Esophagus muscularis mucosa (tissue), 4 donors: ENCODE measurements at regions not wholly inside any gene's neighbourhood (a gene's known extent, or its start where the extent isn't known, plus 50 kb on each side); places are given as distances from the start of the nearest gene placed in this dataset.
"Not testable (repeated sequence)": the region's sequence is repeated elsewhere in the genome, so short reads cannot be mapped to it uniquely, and the experiment has no call there.

Source experiments
- DNase-seq: peaks from one replicate; pipeline ENCODE4 v3.0.0-alpha.2; 2017; ENCODE audit errors: extremely low spot score
- H3K27ac ChIP-seq, 4 donors: fragments of 200-600 bp; sonication (generic); replicated peaks in 1 of 4; 1 replicate in 3 of 4; 2 replicates in 1 of 4; pipeline ENCODE4 v1.5.1; 2016 to 2019; ENCODE audit warnings: mild to moderate bottlenecking in 1 of 4
- H3K27me3 ChIP-seq, 4 donors: fragments of 200-600 bp; sonication (generic); one replicate each; pipeline versions ENCODE4 v1.5.1 to v1.6.0; 2016 to 2019
- H3K36me3 ChIP-seq, 4 donors: fragments of 200-600 bp; sonication (generic); one replicate each; pipeline ENCODE4 v1.5.1; 2016 to 2019
- H3K4me1 ChIP-seq, 4 donors: fragments of 200-600 bp; sonication (generic); one replicate each; pipeline ENCODE4 v1.5.1; 2016 to 2019
- H3K4me3 ChIP-seq, 4 donors: fragments of 200-600 bp; sonication (generic); 1 replicate in 2 of 4; 2 replicates in 2 of 4; pipeline ENCODE4 v1.5.1; 2016 to 2019; ENCODE audit warnings: mild to moderate bottlenecking in 4 of 4, moderate library complexity in 1 of 4
- H3K9me3 ChIP-seq, 4 donors: fragments of 200-600 bp; sonication (generic); 1 replicate in 3 of 4; 2 replicates in 1 of 4; pipeline ENCODE4 v1.5.1; 2016 to 2019
- CTCF ChIP-seq, 3 experiments: fragments of 200-600 bp in 2 of 3; fragments of 450-650 bp in 1 of 3; sonication (generic) in 2 of 3; IDR thresholded peaks; one replicate each; pipeline ENCODE4 v1.5.1; 2017 to 2019; ENCODE audit warnings: antibody characterized with exemption in 3 of 3, mild to moderate bottlenecking in 2 of 3, moderate library complexity in 1 of 3
- EP300 ChIP-seq: sonication (generic); formaldehyde crosslinking; IDR thresholded peaks from one replicate; pipeline ENCODE4 v1.6.1; 2017; ENCODE audit warnings: antibody characterized with exemption
- POLR2A ChIP-seq: fragments of 450-650 bp; IDR thresholded peaks from one replicate; pipeline ENCODE4 v1.6.1; 2017; ENCODE audit warnings: antibody characterized with exemption, moderate library complexity, mild to moderate bottlenecking, low read depth
- POLR2AphosphoS5 ChIP-seq, 2 donors: sonication (generic); formaldehyde crosslinking; IDR thresholded peaks; one replicate each; pipeline ENCODE4 v1.6.1; 2017; ENCODE audit warnings: antibody characterized with exemption in 2 of 2
- WGBS: methylation state at CpG from one replicate; pipeline ENCODE4 v1.1.5; 2018; 5-methylcytosine and 5-hydroxymethylcytosine counted together
- intact Hi-C: fragments of 100-400 bp; cut with DNase I; formaldehyde crosslinking; loops from one replicate; pipeline ENCODE4 v1.15.1; 2023

DNA sequence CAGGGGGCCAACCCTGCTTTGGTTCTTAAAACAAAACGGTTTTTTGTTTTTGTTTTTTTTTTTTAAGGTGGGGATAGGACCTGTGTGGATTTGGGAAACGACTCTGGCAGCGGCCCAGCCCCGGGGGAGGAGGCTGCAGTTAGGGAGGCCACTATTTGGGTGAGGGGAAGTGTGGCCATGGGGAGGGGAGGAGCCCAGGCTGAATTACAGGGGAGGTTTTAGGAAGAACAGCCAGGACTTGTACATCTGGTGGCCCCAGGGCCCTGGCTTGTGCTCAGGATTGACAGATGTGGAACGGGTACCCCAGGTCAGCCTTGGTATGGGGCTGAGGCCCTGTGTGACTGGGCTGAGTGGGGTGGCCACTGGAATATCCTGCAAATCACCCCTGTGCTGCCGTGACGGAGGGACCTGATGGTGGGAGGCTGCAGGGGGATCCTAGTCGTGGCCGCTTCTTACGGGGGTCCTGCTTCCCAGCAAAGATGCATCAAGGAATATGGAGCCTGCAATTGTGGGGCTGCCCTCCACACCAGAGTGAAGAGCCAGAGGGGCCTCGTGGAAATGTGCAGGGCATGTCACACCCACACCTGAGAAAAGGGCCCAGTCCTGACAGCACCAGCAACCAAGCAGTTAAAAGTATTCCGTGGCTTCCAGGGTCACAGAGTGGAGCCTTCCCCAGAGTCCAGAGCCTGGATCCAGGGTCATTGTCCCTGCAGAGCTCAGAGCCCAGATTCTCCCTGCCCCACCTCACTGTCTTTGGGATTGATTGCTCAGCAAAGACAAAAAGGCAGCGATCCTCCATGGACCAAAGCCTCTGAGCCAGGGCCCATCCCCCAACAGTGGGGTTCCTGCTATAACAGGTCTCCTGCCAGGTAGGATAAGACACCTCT lies 55.2 kb upstream of the WNT7B start:
- Histone ChIP-seq H3K4me3 (no peak overlapping the region), H3K36me3 (no peaks in the 10 kb centered on the region), H3K27me3 (no peaks in the 10 kb centered on the region), H3K9me3 (no peaks in the 10 kb centered on the region), H3K4me1 (peaks cover 16 to 32% (median 30%) of the 10 kb centered on the region in 4 donors), H3K27ac (no peak overlapping the region)
- TF ChIP-seq CTCF (IDR thresholded peaks at IDR 0.05), result no peak
- TF ChIP-seq EP300, result no peak
- TF ChIP-seq POLR2AphosphoS5 (IDR thresholded peaks at IDR 0.05), result no peak
- no peak for TF ChIP-seq POLR2A
- intact Hi-C loops, result no loop called here
- DNase-seq, result no peak
- 75% methylated on average over 12 of the region's 13 CpGs for WGBS

DNA sequence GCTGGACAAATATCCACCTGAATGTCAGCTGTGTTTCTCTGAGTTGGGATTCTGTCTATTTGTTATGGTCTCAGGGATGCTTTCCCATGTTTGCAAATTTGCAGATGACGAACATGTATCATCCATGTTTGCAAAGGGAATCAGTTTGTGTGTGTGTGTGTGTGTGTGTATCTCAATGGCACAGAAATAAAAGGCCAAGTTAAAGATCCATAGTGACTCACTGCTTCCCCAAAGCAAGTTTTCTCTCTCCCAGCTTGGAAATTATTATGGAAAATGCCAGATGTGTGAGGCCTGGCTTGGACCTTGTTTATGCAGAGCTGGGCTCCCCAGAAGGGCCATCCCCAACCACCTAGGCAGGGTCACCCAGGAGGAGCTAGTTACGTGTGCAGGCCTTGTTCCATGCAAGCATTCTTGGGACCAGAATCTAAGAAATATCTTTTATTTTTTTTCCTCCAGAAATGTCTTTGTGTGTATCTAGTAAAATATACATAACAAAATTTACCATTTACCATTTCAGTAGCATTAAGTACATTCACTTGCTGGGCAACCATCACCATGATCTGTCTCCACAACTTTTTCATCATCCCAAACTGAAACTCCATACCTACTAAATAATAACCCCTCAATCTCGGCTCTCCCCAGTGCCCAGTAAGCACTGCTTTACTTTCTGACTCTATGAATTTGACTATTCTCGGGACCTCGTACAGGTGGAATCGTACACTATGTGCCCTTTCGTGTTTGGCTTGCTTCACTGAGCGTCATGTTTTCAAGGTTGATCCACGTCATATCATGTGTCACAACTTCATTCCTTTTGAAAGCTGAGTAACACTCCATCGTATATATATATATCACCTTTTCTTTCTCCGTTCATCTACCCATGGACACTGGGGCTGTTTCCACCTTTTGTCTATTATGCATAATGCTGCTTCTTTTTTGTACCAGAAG lies 56.6 kb upstream of the WNT7B start:
- intact Hi-C loops, result no loop called here

DNA sequence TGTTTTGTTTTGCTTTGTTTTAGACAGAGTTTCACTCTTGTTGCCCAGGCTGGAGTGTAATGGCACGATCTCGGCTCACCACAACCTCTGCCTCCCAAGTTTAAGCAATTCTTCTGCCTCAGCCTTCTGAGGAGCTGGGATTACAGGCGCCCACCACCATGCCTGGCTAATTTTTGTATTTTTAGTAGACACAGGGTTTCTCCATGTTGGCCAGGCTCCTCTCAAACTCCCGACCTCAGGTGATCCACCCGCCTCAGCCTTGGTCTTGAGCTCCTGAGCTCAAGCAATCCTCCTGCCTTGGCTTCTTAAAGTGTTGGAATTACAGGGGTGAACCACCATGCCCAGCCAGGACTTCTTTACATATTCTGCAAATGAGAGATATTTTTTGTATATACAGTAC lies 57.5 kb upstream of the WNT7B start:
- H3K4me1 ChIP-seq, result peaks cover 10 to 37% (median 23%) of the 10 kb centered on the region in 4 donors

More for the DNA sequence above, 56.6 kb upstream of the WNT7B start:
- WGBS, result 89% methylated on average over 11 of the region's 11 CpGs
- Histone ChIP-seq H3K27me3 (no peaks in the 10 kb centered on the region), H3K36me3 (no peaks in the 10 kb centered on the region), H3K4me3 (no peak overlapping the region), H3K27ac (peak overlapping the region in 1 of 4 donors; percentile 97), H3K9me3 (no peaks in the 10 kb centered on the region), H3K4me1 (peaks cover 10 to 30% (median 23%) of the 10 kb centered on the region in 4 donors)
- DNase-seq, result no peak
- no peak for TF ChIP-seq POLR2AphosphoS5 (IDR thresholded peaks at IDR 0.05)
- no peak for TF ChIP-seq POLR2A
- no peak for TF ChIP-seq EP300
- no peak for TF ChIP-seq CTCF (IDR thresholded peaks at IDR 0.05)

DNA sequence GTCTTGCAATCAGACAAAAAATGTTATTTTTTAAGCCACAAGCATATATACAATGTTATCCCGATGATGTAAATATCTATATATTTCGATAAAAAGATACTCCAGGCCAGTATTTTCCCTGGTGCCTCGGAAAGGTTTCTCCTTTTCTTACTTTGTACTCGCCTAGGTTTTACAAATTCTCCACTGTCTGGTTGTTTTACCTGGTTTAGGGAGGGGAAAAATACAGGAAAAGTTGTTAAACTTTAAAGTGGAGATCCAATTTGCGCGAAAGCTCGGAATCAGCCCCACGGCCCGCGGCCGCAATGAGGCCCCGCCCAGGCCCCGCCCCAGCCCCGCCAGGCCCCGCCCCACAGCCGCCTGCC lies 58.4 kb upstream of the WNT7B start:
- H3K9me3 ChIP-seq, result no peaks in the 10 kb centered on the region
- WGBS, result 3% methylated on average over 15 of the region's 16 CpGs
- peak overlapping the region; percentile 53 to 82 (median 78) for H3K4me3 ChIP-seq
- H3K27ac ChIP-seq, result peak overlapping the region; percentile 88 to 98 (median 95)
- no peak for DNase-seq
- H3K36me3 ChIP-seq, result no peaks in the 10 kb centered on the region
- peaks cover 10 to 38% (median 23%) of the 10 kb centered on the region in 4 donors for H3K4me1 ChIP-seq
- H3K27me3 ChIP-seq, result no peaks in the 10 kb centered on the region
- no peak for TF ChIP-seq EP300
- TF ChIP-seq POLR2A, result no peak
- no peak for TF ChIP-seq POLR2AphosphoS5 (IDR thresholded peaks at IDR 0.05)
- TF ChIP-seq CTCF (IDR thresholded peaks at IDR 0.05), result no peak
- intact Hi-C loops, result no loop called here

More for the DNA sequence above, 57.5 kb upstream of the WNT7B start:
- 88% methylated on average over 5 of the region's 5 CpGs for WGBS
- intact Hi-C loops, H3K27me3 ChIP-seq, H3K36me3 ChIP-seq, H3K4me3 ChIP-seq, DNase-seq, H3K9me3 ChIP-seq: not testable (repeated sequence)
- peak overlapping the region; percentile 88 to 98 (median 95) for H3K27ac ChIP-seq
